ENCODE measurements at regions not wholly inside any gene's neighbourhood (a gene's known extent, or its start where the extent isn't known, plus 50 kb on each side); places are given as distances from the start of the nearest gene placed in this dataset.

GRCh38 chr19:20349206-20349605, 182.2 kb downstream of the ZNF486 start:
- DNase-seq = no peak
- Mint-ChIP-seq H3K36me3 (no peaks in the 10 kb centered on the region), H3K9me3 (peaks cover 2 to 49% (median 23%) of the 10 kb centered on the region in 7 donors), H3K27ac (no peak overlapping the region), H3K4me3 (no peak overlapping the region), H3K4me1 (no peaks in the 10 kb centered on the region), H3K27me3 (ENCODE audit: low read depth in 3 of 3) (peaks cover 0 to 2% (median 0%) of the 10 kb centered on the region in 3 donors)
- Histone ChIP-seq H3K9me3 (replicated peaks in 1 of 2; ENCODE audit: control insufficient read depth in 1 of 2, insufficient read depth in 1 of 2, low read length in 2 of 2) (peaks cover 41 to 55% of the 10 kb centered on the region in 2 donors), H3K4me3 (replicated peaks in 1 of 3; ENCODE audit: low read depth in 2 of 3, low read length in 3 of 3) (no peak overlapping the region), H4K20me1 (ENCODE audit: insufficient read depth, low read length) (no peaks in the 10 kb centered on the region), H3K27ac (ENCODE audit: low read depth in 1 of 2, low read length in 2 of 2) (no peak overlapping the region), H3K36me3 (replicated peaks in 1 of 2; ENCODE audit: control insufficient read depth in 1 of 2, insufficient read depth in 2 of 2, low read length in 2 of 2) (no peaks in the 10 kb centered on the region), H3K27me3 (ENCODE audit: control insufficient read depth in 2 of 2, insufficient read depth in 2 of 2, low read length in 2 of 2) (no peaks in the 10 kb centered on the region), H3K4me2 (replicated peaks; ENCODE audit: extremely low read depth, low read length, poor library complexity, severe bottlenecking) (no peak overlapping the region), H3K9ac (ENCODE audit: insufficient read depth, low read length, poor library complexity, severe bottlenecking) (no peak overlapping the region), H3K79me2 (ENCODE audit: insufficient read depth, low read length) (no peaks in the 10 kb centered on the region), H2AFZ (ENCODE audit: insufficient read depth, low read depth, low read length, poor library complexity, severe bottlenecking) (no peak overlapping the region), H3K4me1 (ENCODE audit: control insufficient read depth in 1 of 2, insufficient read depth in 2 of 2, low read length in 2 of 2) (no peaks in the 10 kb centered on the region)
- 67% methylated on average over 1 of the region's 2 CpGs for WGBS (ENCODE audit: insufficient coverage)
- TF ChIP-seq, protein P1, sequence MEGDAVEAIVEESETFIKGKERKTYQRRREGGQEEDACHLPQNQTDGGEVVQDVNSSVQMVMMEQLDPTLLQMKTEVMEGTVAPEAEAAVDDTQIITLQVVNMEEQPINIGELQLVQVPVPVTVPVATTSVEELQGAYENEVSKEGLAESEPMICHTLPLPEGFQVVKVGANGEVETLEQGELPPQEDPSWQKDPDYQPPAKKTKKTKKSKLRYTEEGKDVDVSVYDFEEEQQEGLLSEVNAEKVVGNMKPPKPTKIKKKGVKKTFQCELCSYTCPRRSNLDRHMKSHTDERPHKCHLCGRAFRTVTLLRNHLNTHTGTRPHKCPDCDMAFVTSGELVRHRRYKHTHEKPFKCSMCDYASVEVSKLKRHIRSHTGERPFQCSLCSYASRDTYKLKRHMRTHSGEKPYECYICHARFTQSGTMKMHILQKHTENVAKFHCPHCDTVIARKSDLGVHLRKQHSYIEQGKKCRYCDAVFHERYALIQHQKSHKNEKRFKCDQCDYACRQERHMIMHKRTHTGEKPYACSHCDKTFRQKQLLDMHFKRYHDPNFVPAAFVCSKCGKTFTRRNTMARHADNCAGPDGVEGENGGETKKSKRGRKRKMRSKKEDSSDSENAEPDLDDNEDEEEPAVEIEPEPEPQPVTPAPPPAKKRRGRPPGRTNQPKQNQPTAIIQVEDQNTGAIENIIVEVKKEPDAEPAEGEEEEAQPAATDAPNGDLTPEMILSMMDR (IDR thresholded peaks at IDR 0.05) = no peak
- intact Hi-C loops (cut with micrococcal nuclease) = no loop called here

- H3K27ac Mint-ChIP-seq = no peak overlapping the region
- Histone ChIP-seq H3K79me2 (ENCODE audit: insufficient read depth, low read length) (no peaks in the 10 kb centered on the region), H3K4me2 (replicated peaks; ENCODE audit: extremely low read depth, low read length, poor library complexity, severe bottlenecking) (no peak overlapping the region), H3K4me1 (ENCODE audit: control insufficient read depth in 1 of 2, insufficient read depth in 2 of 2, low read length in 2 of 2) (no peaks in the 10 kb centered on the region), H3K4me3 (replicated peaks in 1 of 3; ENCODE audit: low read depth in 2 of 3, low read length in 3 of 3) (no peak overlapping the region), H3K27ac (ENCODE audit: low read depth in 1 of 2, low read length in 2 of 2) (no peak overlapping the region), H3K27me3 (ENCODE audit: control insufficient read depth in 2 of 2, insufficient read depth in 2 of 2, low read length in 2 of 2) (no peaks in the 10 kb centered on the region), H3K9me3 (replicated peaks in 1 of 2; ENCODE audit: control insufficient read depth in 1 of 2, insufficient read depth in 1 of 2, low read length in 2 of 2) (peaks cover 52 to 60% of the 10 kb centered on the region in 2 donors), H2AFZ (ENCODE audit: insufficient read depth, low read depth, low read length, poor library complexity, severe bottlenecking) (no peak overlapping the region), H4K20me1 (ENCODE audit: insufficient read depth, low read length) (no peaks in the 10 kb centered on the region), H3K9ac (ENCODE audit: insufficient read depth, low read length, poor library complexity, severe bottlenecking) (no peak overlapping the region), H3K36me3 (replicated peaks in 1 of 2; ENCODE audit: control insufficient read depth in 1 of 2, insufficient read depth in 2 of 2, low read length in 2 of 2) (no peaks in the 10 kb centered on the region)
- no peak for DNase-seq
- H3K9me3 Mint-ChIP-seq = peaks cover 7 to 45% (median 35%) of the 10 kb centered on the region in 7 donors
- no peak overlapping the region for H3K4me3 Mint-ChIP-seq
- peaks cover 0 to 1% (median 0%) of the 10 kb centered on the region in 3 donors for H3K27me3 Mint-ChIP-seq (ENCODE audit: low read depth in 3 of 3)
- intact Hi-C loops (cut with micrococcal nuclease) = no loop called here
- TF ChIP-seq, protein P1 (IDR thresholded peaks at IDR 0.05) = no peak
- no peaks in the 10 kb centered on the region for H3K36me3 Mint-ChIP-seq
- WGBS (ENCODE audit: insufficient coverage) = no CpG with 5 or more reads among the region's 4 CpGs
- no peaks in the 10 kb centered on the region for H3K4me1 Mint-ChIP-seq
Measured at GRCh38 chr19:20339444-20339843, 172.4 kb downstream of the ZNF486 start.

Data from CD14-positive monocyte (primary cell).